ENCODE measurements at regions not wholly inside any gene's neighbourhood (a gene's known extent, or its start where the extent isn't known, plus 50 kb on each side); places are given as distances from the start of the nearest gene placed in this dataset.

GRCh38 chr12:46472893-46473633 lies 100.5 kb upstream of the SLC38A2 start:
- FAIRE-seq: peak; percentile 81

GRCh38 chr12:46472144-46472705 lies 99.7 kb upstream of the SLC38A2 start:
- CTCF ChIA-PET: interaction anchor here (2.5 to 3.3 kb wide), 2 partner anchors 12 to 17 kb away, joined by 6 to 13 read pairs; no protein-coding TSS in a partner anchor
- Histone ChIP-seq H4K20me1 (replicated peaks; ENCODE audit: control insufficient read depth, extremely low read depth, insufficient read depth, low read length) (no peaks in the 10 kb centered on the region), H3K4me3 (replicated peaks in 1 of 3; ENCODE audit: insufficient read depth in 1 of 3, low read depth in 1 of 3, low read length in 3 of 3) (no peak overlapping the region), H3K27ac (ENCODE audit: insufficient read depth, low read depth, low read length) (peak overlapping the region; percentile 94), H3K9me1 (replicated peaks; ENCODE audit: control insufficient read depth, extremely low read depth, insufficient read depth, low read length) (no peaks in the 10 kb centered on the region), H3K4me1 (ENCODE audit: control insufficient read depth, extremely low read depth, insufficient read depth, low read length) (peaks cover 64% of the 10 kb centered on the region), H3K9me3 (replicated peaks; ENCODE audit: control insufficient read depth, insufficient read depth, low read length) (no peaks in the 10 kb centered on the region), H3K27me3 (ENCODE audit: control insufficient read depth in 2 of 2, insufficient read depth in 2 of 2, low read length in 2 of 2) (no peaks in the 10 kb centered on the region), H3K79me2 (ENCODE audit: control insufficient read depth, insufficient read depth, low read length) (no peaks in the 10 kb centered on the region), H3K4me2 (ENCODE audit: insufficient read depth, low read length) (peak overlapping the region; percentile 83), H3K9ac (replicated peaks; ENCODE audit: extremely low read depth, insufficient read depth, low read length) (peak overlapping the region; percentile 91), H3K36me3 (ENCODE audit: control insufficient read depth in 2 of 2, extremely low read depth in 1 of 2, insufficient read depth in 2 of 2, low read length in 2 of 2) (no peaks in the 10 kb centered on the region), H2AFZ (ENCODE audit: low read depth, low read length) (no peak overlapping the region)
- DNase-seq (ENCODE audit: low read depth, low spot score) (no peak), FAIRE-seq (no peak)
- BruUV-seq (replicated peaks): no TSS peak
- dilution Hi-C loops (cut with MboI; ENCODE audit: extremely low pct_ligation_motif_present, low sequenced_read_pairs) (no loop called here), intact Hi-C loops (cut with micrococcal nuclease) (loop anchor here (2.0 kb wide), 1 partner anchor 91 kb away; no protein-coding TSS in a partner anchor)
- TF ChIP-seq CTCF (IDR thresholded peaks at IDR 0.05; ENCODE audit: extremely low read depth in 1 of 2, insufficient read depth in 1 of 2, low read depth in 1 of 2, low read length in 2 of 2) (no peak), EZH2 (IDR thresholded peaks at IDR 0.05; ENCODE audit: borderline replicate concordance, low read depth, low read length, severe bottlenecking) (no peak), MAX (IDR thresholded peaks at IDR 0.05; ENCODE audit: insufficient read depth, insufficient read length) (no peak), FOS (IDR thresholded peaks at IDR 0.05; ENCODE audit: borderline replicate concordance, insufficient read depth, low read length) (no peak), POLR2A (IDR thresholded peaks at IDR 0.05; ENCODE audit: low read depth, low read length) (no peak), JUN (IDR thresholded peaks at IDR 0.05; ENCODE audit: borderline replicate concordance, insufficient read depth, insufficient read length, low read depth) (no peak), MYC (IDR thresholded peaks at IDR 0.05; ENCODE audit: low read depth, low read length) (no peak), GATA2 (IDR thresholded peaks at IDR 0.05; ENCODE audit: insufficient read depth, insufficient read length, low read depth, low read length) (no peak), POLR2AphosphoS5 (IDR thresholded peaks at IDR 0.05; ENCODE audit: insufficient read depth, low read depth, low read length) (no peak)
- POLR2A ChIA-PET: no interaction called here

More at GRCh38 chr12:46472893-46473633, 100.5 kb upstream of the SLC38A2 start:
- no peak overlapping the region for H2AFZ ChIP-seq (ENCODE audit: low read depth, low read length)
- CTCF ChIA-PET: interaction anchor here (0.8 to 1.5 kb wide), 7 partner anchors 28 to 188 kb away, joined by 3 to 13 read pairs (median 3); no protein-coding TSS in a partner anchor
- H3K4me2 ChIP-seq (ENCODE audit: insufficient read depth, low read length): peak overlapping the region; percentile 83
- no peaks in the 10 kb centered on the region for H3K9me3 ChIP-seq (replicated peaks; ENCODE audit: control insufficient read depth, insufficient read depth, low read length)
- peak; percentile 22 for TF ChIP-seq FOS (IDR thresholded peaks at IDR 0.05; ENCODE audit: borderline replicate concordance, insufficient read depth, low read length)
- TF ChIP-seq JUN (IDR thresholded peaks at IDR 0.05; ENCODE audit: borderline replicate concordance, insufficient read depth, insufficient read length, low read depth): peak; percentile 26
- no peak for TF ChIP-seq MYC (IDR thresholded peaks at IDR 0.05; ENCODE audit: low read depth, low read length)
- TF ChIP-seq MAX (IDR thresholded peaks at IDR 0.05; ENCODE audit: insufficient read depth, insufficient read length): no peak
- TF ChIP-seq EZH2 (IDR thresholded peaks at IDR 0.05; ENCODE audit: borderline replicate concordance, low read depth, low read length, severe bottlenecking): no peak
- TF ChIP-seq POLR2A (IDR thresholded peaks at IDR 0.05; ENCODE audit: low read depth, low read length): no peak
- no peak for TF ChIP-seq GATA2 (IDR thresholded peaks at IDR 0.05; ENCODE audit: insufficient read depth, insufficient read length, low read depth, low read length)
- no peaks in the 10 kb centered on the region for H3K79me2 ChIP-seq (ENCODE audit: control insufficient read depth, insufficient read depth, low read length)
- H4K20me1 ChIP-seq (replicated peaks; ENCODE audit: control insufficient read depth, extremely low read depth, insufficient read depth, low read length): no peaks in the 10 kb centered on the region
- H3K4me3 ChIP-seq (replicated peaks in 1 of 3; ENCODE audit: insufficient read depth in 1 of 3, low read depth in 1 of 3, low read length in 3 of 3): peak overlapping the region in 1 of 3 experiments; percentile 29
- H3K27me3 ChIP-seq (ENCODE audit: control insufficient read depth in 2 of 2, insufficient read depth in 2 of 2, low read length in 2 of 2): no peaks in the 10 kb centered on the region
- H3K27ac ChIP-seq (ENCODE audit: insufficient read depth, low read depth, low read length): peak overlapping the region; percentile 94
- TSS peak; percentile 98 for BruUV-seq (replicated peaks)
- peak overlapping the region; percentile 91 for H3K9ac ChIP-seq (replicated peaks; ENCODE audit: extremely low read depth, insufficient read depth, low read length)
- intact Hi-C loops (cut with micrococcal nuclease): loop anchor here (1.0 to 2.0 kb wide), 9 partner anchors 19 to 192 kb away; partner anchors contain the start of gene SLC38A2
- POLR2A ChIA-PET: interaction anchor here (0.7 to 1.5 kb wide), 2 partner anchors 19 to 42 kb away, joined by 4 to 8 read pairs; no protein-coding TSS in a partner anchor
- no peaks in the 10 kb centered on the region for H3K36me3 ChIP-seq (ENCODE audit: control insufficient read depth in 2 of 2, extremely low read depth in 1 of 2, insufficient read depth in 2 of 2, low read length in 2 of 2)
- H3K9me1 ChIP-seq (replicated peaks; ENCODE audit: control insufficient read depth, extremely low read depth, insufficient read depth, low read length): no peaks in the 10 kb centered on the region
- dilution Hi-C loops (cut with MboI; ENCODE audit: extremely low pct_ligation_motif_present, low sequenced_read_pairs): no loop called here
- H3K4me1 ChIP-seq (ENCODE audit: control insufficient read depth, extremely low read depth, insufficient read depth, low read length): peaks cover 63% of the 10 kb centered on the region
- DNase-seq (ENCODE audit: low read depth, low spot score): peak; percentile 94

Data from endothelial cell of umbilical vein (primary cell).